ENCODE measurements at regions not wholly inside any gene's neighbourhood (a gene's known extent, or its start where the extent isn't known, plus 50 kb on each side); places are given as distances from the start of the nearest gene placed in this dataset.

- TF ChIP-seq PKNOX1 (IDR thresholded peaks at IDR 0.05) (no peak), FOXM1 (IDR thresholded peaks at IDR 0.05; ENCODE audit: borderline replicate concordance) (no peak), ARNT (IDR thresholded peaks at IDR 0.05) (no peak), SP1 (IDR thresholded peaks at IDR 0.05) (no peak), ZNF384 (IDR thresholded peaks at IDR 0.05) (no peak), BHLHE40 (IDR thresholded peaks at IDR 0.05; ENCODE audit: borderline replicate concordance) (no peak), SUZ12 (IDR thresholded peaks at IDR 0.05) (no peak), LEF1 (IDR thresholded peaks at IDR 0.05; ENCODE audit: borderline replicate concordance) (no peak), HDGF (IDR thresholded peaks at IDR 0.05; ENCODE audit: borderline replicate concordance) (no peak), NFRKB (IDR thresholded peaks at IDR 0.05) (no peak), TARDBP (IDR thresholded peaks at IDR 0.05) (no peak), FOXK2 (IDR thresholded peaks at IDR 0.05) (no peak), L3MBTL2 (conservative IDR thresholded peaks at IDR 0.05) (no peak)
These were observed 58.5 kb upstream of the ATXN1 start for GRCh38 chr6:16819752-16820151.

Data from HEK293T (cell line).